SU-DHL-6 (cell line): ENCODE measurements at regions not wholly inside any gene's neighbourhood (a gene's known extent, or its start where the extent isn't known, plus 50 kb on each side); places are given as distances from the start of the nearest gene placed in this dataset.

ENCODE experiments used
- H2AFZ ChIP-seq: fragments of 200-600 bp; sonication (generic); 2 replicates; pipeline ENCODE4 v1.6.1; 2014; ENCODE audit warnings: low read depth, mild to moderate bottlenecking, moderate library complexity, mixed read lengths, antibody characterized with exemption, low read length; ENCODE audit not compliant: severe bottlenecking
- H3F3A ChIP-seq: fragments of 200-600 bp; shearing (Covaris generic); 2 replicates; pipeline ENCODE4 v1.6.0; 2016; ENCODE audit warnings: antibody characterized with exemption, mild to moderate bottlenecking; ENCODE audit not compliant: insufficient read depth
- H3K27ac ChIP-seq: fragments of 200-600 bp; sonication (generic); 2 replicates; pipeline ENCODE4 v1.5.1; 2016; ENCODE audit warnings: low read depth, mild to moderate bottlenecking, low read length, moderate library complexity, mixed read lengths
- H3K27me3 ChIP-seq: fragments of 200-600 bp; sonication (generic), shearing (Covaris generic); 2 replicates; pipeline ENCODE4 v1.6.0; 2014; ENCODE audit warnings: mild to moderate bottlenecking, low read length
- H3K36me3 ChIP-seq: fragments of 200-600 bp; sonication (generic); 2 replicates; pipeline ENCODE4 v1.6.1; 2014; ENCODE audit warnings: mild to moderate bottlenecking, low read length, mixed read lengths
- H3K4me2 ChIP-seq: fragments of 300-600, 200-600 bp; shearing (Covaris generic), sonication (generic); 2 replicates; pipeline ENCODE4 v1.6.0; 2014; ENCODE audit warnings: low read length, low read depth, mild to moderate bottlenecking; ENCODE audit not compliant: poor library complexity, severe bottlenecking
- H3K4me3 ChIP-seq: fragments of 200-600 bp; sonication (generic); 2 replicates; pipeline ENCODE4 v1.5.1; 2014; ENCODE audit warnings: antibody characterized with exemption, low read length, mild to moderate bottlenecking, mixed read lengths; ENCODE audit not compliant: insufficient read depth, poor library complexity, severe bottlenecking
- H3K79me2 ChIP-seq: fragments of 200-600 bp; sonication (generic); 2 replicates; pipeline ENCODE4 v1.6.1; 2014; ENCODE audit warnings: mild to moderate bottlenecking, low read length, moderate library complexity; ENCODE audit not compliant: insufficient read depth
- H3K9ac ChIP-seq: fragments of 200-600 bp; sonication (generic); 2 replicates; pipeline ENCODE4 v1.7.0; 2014; ENCODE audit warnings: mild to moderate bottlenecking, low read length
- H3K9me2 ChIP-seq: fragments of 200-600 bp; sonication (generic); replicated peaks from 2 replicates; pipeline ENCODE4 v1.6.1; 2014; ENCODE audit warnings: low read length; ENCODE audit not compliant: insufficient read depth
- H3K9me3 ChIP-seq: fragments of 200-600 bp; sonication (generic); 2 replicates; pipeline ENCODE4 v1.6.1; 2014; ENCODE audit warnings: low read length, mixed read lengths; ENCODE audit not compliant: insufficient read depth
- H4K20me1 ChIP-seq: fragments of 200-600 bp; sonication (generic); 2 replicates; pipeline ENCODE4 v1.6.1; 2014; ENCODE audit warnings: low read depth, mild to moderate bottlenecking, antibody characterized with exemption, low read length, moderate library complexity, mixed read lengths
- EZH2phosphoT487 ChIP-seq: fragments of 200-600 bp; sonication (generic), shearing (Covaris generic); conservative IDR thresholded peaks from 2 replicates; pipeline ENCODE4 v1.6.1; 2018; ENCODE audit warnings: mild to moderate bottlenecking, antibody characterized with exemption, low read length, moderate library complexity, mixed read lengths
- TF ChIP-seq, protein P1 (sequence below): fragments of 200-600 bp; sonication (generic); IDR thresholded peaks from one replicate; pipeline ENCODE4 v1.5.1; 2017; ENCODE audit warnings: antibody characterized with exemption, mild to moderate bottlenecking, low read length, moderate library complexity; ENCODE audit not compliant: insufficient read depth, poor library complexity, severe bottlenecking

- Histone ChIP-seq H3K27me3 (no peaks in the 10 kb centered on the region), H3K9me3 (no peaks in the 10 kb centered on the region), H3K9ac (no peak overlapping the region), H3K4me3 (no peak overlapping the region), H3K79me2 (no peaks in the 10 kb centered on the region), H3K4me2 (no peak overlapping the region), H3F3A (no peaks in the 10 kb centered on the region), H3K36me3 (no peaks in the 10 kb centered on the region), H3K27ac (no peak overlapping the region), H4K20me1 (no peaks in the 10 kb centered on the region), H2AFZ (no peak overlapping the region), H3K9me2 (no peaks in the 10 kb centered on the region)
- TF ChIP-seq EZH2phosphoT487, result no peak
- TF ChIP-seq, protein P1, sequence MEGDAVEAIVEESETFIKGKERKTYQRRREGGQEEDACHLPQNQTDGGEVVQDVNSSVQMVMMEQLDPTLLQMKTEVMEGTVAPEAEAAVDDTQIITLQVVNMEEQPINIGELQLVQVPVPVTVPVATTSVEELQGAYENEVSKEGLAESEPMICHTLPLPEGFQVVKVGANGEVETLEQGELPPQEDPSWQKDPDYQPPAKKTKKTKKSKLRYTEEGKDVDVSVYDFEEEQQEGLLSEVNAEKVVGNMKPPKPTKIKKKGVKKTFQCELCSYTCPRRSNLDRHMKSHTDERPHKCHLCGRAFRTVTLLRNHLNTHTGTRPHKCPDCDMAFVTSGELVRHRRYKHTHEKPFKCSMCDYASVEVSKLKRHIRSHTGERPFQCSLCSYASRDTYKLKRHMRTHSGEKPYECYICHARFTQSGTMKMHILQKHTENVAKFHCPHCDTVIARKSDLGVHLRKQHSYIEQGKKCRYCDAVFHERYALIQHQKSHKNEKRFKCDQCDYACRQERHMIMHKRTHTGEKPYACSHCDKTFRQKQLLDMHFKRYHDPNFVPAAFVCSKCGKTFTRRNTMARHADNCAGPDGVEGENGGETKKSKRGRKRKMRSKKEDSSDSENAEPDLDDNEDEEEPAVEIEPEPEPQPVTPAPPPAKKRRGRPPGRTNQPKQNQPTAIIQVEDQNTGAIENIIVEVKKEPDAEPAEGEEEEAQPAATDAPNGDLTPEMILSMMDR, result no peak
These were observed 1350.2 kb upstream of the RAG2 start for GRCh38 chr11:37948258-37948657.

DNA sequence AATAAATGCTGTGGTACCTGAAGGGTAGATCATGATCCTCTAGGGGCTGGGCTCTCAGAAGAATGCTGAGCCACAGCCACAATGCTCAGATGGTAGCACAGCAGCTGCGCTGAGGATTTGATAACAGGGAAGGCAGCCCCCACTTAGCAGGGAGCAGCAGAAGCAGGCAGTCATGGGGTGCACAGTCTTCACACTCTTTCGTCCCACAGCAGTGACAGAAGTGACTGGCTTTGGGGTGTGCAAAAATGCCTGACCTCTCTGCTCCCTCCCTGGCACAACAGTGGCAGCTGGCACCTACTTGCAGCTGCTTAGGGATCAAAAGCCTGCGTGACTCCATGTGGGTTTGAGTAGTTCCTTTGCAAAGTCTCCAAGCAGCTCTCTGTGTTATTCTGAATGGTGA lies 1349.8 kb upstream of the RAG2 start:
- H3K79me2 ChIP-seq, result no peaks in the 10 kb centered on the region

DNA sequence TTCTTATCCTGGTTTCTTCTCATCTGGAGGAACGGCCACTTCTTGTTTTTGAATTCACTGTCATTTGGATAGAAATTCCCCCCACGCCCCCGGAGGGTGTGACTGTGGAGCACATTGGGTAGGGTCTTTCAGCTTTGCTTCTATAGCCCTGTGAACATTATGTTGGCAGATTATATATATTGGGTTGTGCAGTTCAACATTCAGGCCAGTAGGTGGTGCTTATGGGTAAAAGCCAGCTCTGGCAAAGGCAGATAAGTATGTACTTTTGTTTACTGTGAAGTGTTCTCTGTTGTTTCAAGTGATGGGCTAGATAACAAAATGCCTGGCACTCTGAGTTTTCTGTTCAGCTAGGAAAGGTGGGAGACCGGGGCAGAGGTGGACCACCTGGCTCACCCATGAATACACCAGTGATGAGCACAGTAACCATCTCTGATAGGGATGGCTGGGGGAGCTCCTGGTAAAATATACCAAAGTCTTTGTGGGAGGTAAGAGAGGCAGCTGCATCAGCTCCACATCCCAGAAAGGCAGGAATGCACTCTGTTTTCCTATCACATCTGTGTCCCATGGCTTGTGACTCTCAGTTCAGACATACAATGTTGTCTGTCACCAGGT lies 1348.2 kb upstream of the RAG2 start:
- TF ChIP-seq, protein P1, result peak; percentile 65
- TF ChIP-seq EZH2phosphoT487, result no peak

More for the DNA sequence above, 1349.8 kb upstream of the RAG2 start:
- no peaks in the 10 kb centered on the region for H4K20me1 ChIP-seq
- H3K4me2 ChIP-seq, result no peak overlapping the region
- H3K9ac ChIP-seq, result no peak overlapping the region
- H3K9me2 ChIP-seq, result no peaks in the 10 kb centered on the region
- H2AFZ ChIP-seq, result no peak overlapping the region
- H3F3A ChIP-seq, result no peaks in the 10 kb centered on the region
- no peaks in the 10 kb centered on the region for H3K36me3 ChIP-seq
- TF ChIP-seq, protein P1, result no peak
- no peak for TF ChIP-seq EZH2phosphoT487
- H3K27me3 ChIP-seq, result no peaks in the 10 kb centered on the region
- no peak overlapping the region for H3K4me3 ChIP-seq
- H3K27ac ChIP-seq, result no peak overlapping the region
- no peaks in the 10 kb centered on the region for H3K9me3 ChIP-seq

More for the DNA sequence above, 1348.2 kb upstream of the RAG2 start:
- Histone ChIP-seq H4K20me1 (no peaks in the 10 kb centered on the region), H3K4me2 (no peak overlapping the region), H3K27me3 (no peaks in the 10 kb centered on the region), H3K9ac (no peak overlapping the region), H3K9me3 (no peaks in the 10 kb centered on the region), H3K27ac (no peak overlapping the region), H3K36me3 (no peaks in the 10 kb centered on the region), H3F3A (no peaks in the 10 kb centered on the region), H3K9me2 (no peaks in the 10 kb centered on the region), H3K4me3 (no peak overlapping the region), H2AFZ (no peak overlapping the region), H3K79me2 (no peaks in the 10 kb centered on the region)
